PFSK-1 (cell line): ENCODE measurements at regions not wholly inside any gene's neighbourhood (a gene's known extent, or its start where the extent isn't known, plus 50 kb on each side); places are given as distances from the start of the nearest gene placed in this dataset.

Experiments used
- POLR2AphosphoS5 ChIP-seq: IDR thresholded peaks from 2 replicates; pipeline ENCODE4 v1.6.1; 2012; ENCODE audit warnings: low read depth, mild to moderate bottlenecking, control low read depth, low read length, moderate library complexity
- REST ChIP-seq, 2 experiments: IDR thresholded peaks; 2 replicates each; pipeline versions ENCODE4 v1.6.1 to v1.8.0; 2011 to 2012; ENCODE audit warnings: low read depth in 2 of 2, low read length in 2 of 2, control low read depth in 1 of 2, inconsistent platforms in 1 of 2, mild to moderate bottlenecking in 1 of 2, moderate library complexity in 1 of 2; ENCODE audit not compliant: insufficient read depth in 1 of 2
- SIN3A ChIP-seq: IDR thresholded peaks from 2 replicates; pipeline ENCODE4 v1.6.1; 2012; ENCODE audit warnings: mild to moderate bottlenecking, low read length, moderate library complexity, borderline replicate concordance; ENCODE audit not compliant: insufficient read depth
- TAF1 ChIP-seq: IDR thresholded peaks from 2 replicates; pipeline ENCODE4 v1.6.1; 2012; ENCODE audit warnings: low read length, control low read depth, borderline replicate concordance; ENCODE audit not compliant: insufficient read depth

DNA sequence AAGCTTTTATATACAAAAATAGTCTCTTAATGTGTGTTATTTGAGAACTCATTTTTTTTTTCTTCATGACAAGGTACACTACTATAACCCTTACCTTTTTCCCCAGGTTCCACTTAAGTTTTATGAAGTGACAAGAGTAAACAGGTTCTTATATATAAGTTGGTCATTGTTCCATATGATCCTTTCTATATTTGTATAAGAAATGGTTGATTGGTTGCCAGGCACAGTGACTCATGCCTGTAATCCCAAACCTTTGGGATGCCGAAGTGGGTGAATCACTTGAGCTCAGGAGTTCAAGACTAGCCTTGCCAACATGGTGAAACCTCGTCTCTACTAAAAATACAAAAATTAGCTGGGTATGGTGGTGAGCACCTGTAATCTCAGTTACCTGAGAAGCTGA is 108.3 kb downstream of the PCSK1 start:
- TF ChIP-seq TAF1 (no peak), POLR2AphosphoS5 (no peak), REST (IDR thresholded peaks at IDR 0.05; ENCODE audit: insufficient read depth in 1 of 2, low read depth in 2 of 2, low read length in 2 of 2) (no peak), SIN3A (no peak)
